CD4-positive, alpha-beta memory T cell (primary cell): ENCODE measurements at regions not wholly inside any gene's neighbourhood (a gene's known extent, or its start where the extent isn't known, plus 50 kb on each side); places are given as distances from the start of the nearest gene placed in this dataset.

ENCODE experiments used
- CTCF ChIA-PET: fragments of 350-600 bp; sonication (Branson Sonifier 250); formaldehyde crosslinking; loops from one replicate; lab custom pipeline; 2021; ENCODE audit warnings: inconsistent platforms; ENCODE audit not compliant: partially characterized antibody; lab: Charles Lee
- POLR2A ChIA-PET: fragments of 350-600 bp; sonication (Branson Sonifier 250); formaldehyde crosslinking; loops from one replicate; lab custom pipeline; 2021; ENCODE audit not compliant: partially characterized antibody; lab: Charles Lee
- DNase-seq, 5 donors: peaks; one replicate each; pipeline versions ENCODE4 v3.0.0 to v3.0.0-alpha.2; 2020 to 2022; ENCODE audit warnings: mixed read lengths in 1 of 5
- H3K27ac ChIP-seq: one replicate; pipeline ENCODE4 v1.7.0; 2013; ENCODE audit warnings: low read depth, low read length
- H3K27me3 ChIP-seq: 2 replicates; pipeline ENCODE4 v1.7.0; 2013; ENCODE audit warnings: mild to moderate bottlenecking, low read length, moderate library complexity; ENCODE audit not compliant: insufficient read depth
- H3K36me3 ChIP-seq: 2 replicates; pipeline ENCODE4 v1.7.0; 2013; ENCODE audit warnings: mild to moderate bottlenecking, low read length, moderate library complexity; ENCODE audit not compliant: insufficient read depth
- H3K4me1 ChIP-seq: 2 replicates; pipeline ENCODE4 v1.7.0; 2013; ENCODE audit warnings: mild to moderate bottlenecking, low read length, moderate library complexity; ENCODE audit not compliant: insufficient read depth
- H3K4me3 ChIP-seq, 2 donors: one replicate each; pipeline ENCODE4 v1.7.0; 2013; ENCODE audit warnings: low read length in 2 of 2, mild to moderate bottlenecking in 1 of 2
- H3K9me3 ChIP-seq, 2 donors: one replicate each; pipeline ENCODE4 v1.7.0; 2013; ENCODE audit warnings: low read length in 2 of 2, control low read depth in 1 of 2; ENCODE audit not compliant: control insufficient read depth in 1 of 2
- H3K27ac Mint-ChIP-seq, 7 donors: one replicate each; pipeline ENCODE4 v1.8.0; 2020 to 2021; ENCODE audit warnings: mixed read lengths in 7 of 7, mild to moderate bottlenecking in 6 of 7, inconsistent platforms in 3 of 7, moderate library complexity in 3 of 7
- H3K27me3 Mint-ChIP-seq, 2 donors: one replicate each; pipeline ENCODE4 v1.8.0; 2020 to 2021; ENCODE audit warnings: mixed read lengths in 2 of 2
- H3K36me3 Mint-ChIP-seq, 2 donors: one replicate each; pipeline ENCODE4 v1.8.0; 2020 to 2021; ENCODE audit warnings: mixed read lengths in 2 of 2, inconsistent platforms in 1 of 2, mild to moderate bottlenecking in 1 of 2
- H3K4me1 Mint-ChIP-seq, 4 donors: one replicate each; pipeline ENCODE4 v1.8.0; 2020 to 2021; ENCODE audit warnings: mixed read lengths in 4 of 4, mild to moderate bottlenecking in 1 of 4
- H3K4me3 Mint-ChIP-seq, 8 donors: one replicate each; pipeline ENCODE4 v1.8.0; 2020 to 2021; ENCODE audit warnings: mixed read lengths in 8 of 8, mild to moderate bottlenecking in 7 of 8, moderate library complexity in 6 of 8, inconsistent platforms in 3 of 8
- H3K9me3 Mint-ChIP-seq, 8 donors: one replicate each; pipeline ENCODE4 v1.8.0; 2020 to 2021; ENCODE audit warnings: mixed read lengths in 8 of 8, mild to moderate bottlenecking in 5 of 8, inconsistent platforms in 3 of 8, moderate library complexity in 1 of 8
- intact Hi-C: fragments of 100-400 bp; cut with micrococcal nuclease; formaldehyde crosslinking; loops from one replicate; pipeline ENCODE4 v1.15.1; 2023

DNA sequence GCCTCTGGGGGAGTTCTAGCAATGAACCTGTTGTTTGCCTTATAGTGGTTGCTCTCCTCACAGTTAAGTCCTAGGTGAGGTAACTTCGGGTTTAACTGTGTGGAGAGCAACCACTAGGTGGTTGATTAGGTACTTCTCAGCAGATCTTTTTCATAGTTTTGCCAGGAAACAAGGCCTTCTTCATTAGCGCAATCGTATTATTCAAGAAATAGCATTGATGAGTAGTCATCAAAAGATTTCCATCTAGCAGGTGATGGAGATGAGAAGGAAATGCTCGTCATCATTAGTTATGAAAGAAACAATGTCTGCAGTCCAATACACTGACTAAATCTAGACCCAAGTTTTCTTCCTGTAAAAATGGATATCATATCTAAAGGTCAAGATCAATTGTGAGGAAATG lies 923.3 kb downstream of the AACS start:
- intact Hi-C loops: no loop called here
- Mint-ChIP-seq H3K4me3 (no peak overlapping the region), H3K36me3 (no peaks in the 10 kb centered on the region), H3K27me3 (peaks cover 4 to 10% of the 10 kb centered on the region in 2 donors), H3K27ac (no peak overlapping the region), H3K4me1 (peaks cover 0 to 1% (median under 1%) of the 10 kb centered on the region in 4 donors), H3K9me3 (peaks cover 0 to 7% (median 0%) of the 10 kb centered on the region in 8 donors)
- Histone ChIP-seq H3K27me3 (no peaks in the 10 kb centered on the region), H3K27ac (no peak overlapping the region), H3K36me3 (no peaks in the 10 kb centered on the region), H3K9me3 (no peaks in the 10 kb centered on the region), H3K4me3 (no peak overlapping the region), H3K4me1 (no peaks in the 10 kb centered on the region)
- POLR2A ChIA-PET: no interaction called here
- CTCF ChIA-PET: no interaction called here
- no peak for DNase-seq

DNA sequence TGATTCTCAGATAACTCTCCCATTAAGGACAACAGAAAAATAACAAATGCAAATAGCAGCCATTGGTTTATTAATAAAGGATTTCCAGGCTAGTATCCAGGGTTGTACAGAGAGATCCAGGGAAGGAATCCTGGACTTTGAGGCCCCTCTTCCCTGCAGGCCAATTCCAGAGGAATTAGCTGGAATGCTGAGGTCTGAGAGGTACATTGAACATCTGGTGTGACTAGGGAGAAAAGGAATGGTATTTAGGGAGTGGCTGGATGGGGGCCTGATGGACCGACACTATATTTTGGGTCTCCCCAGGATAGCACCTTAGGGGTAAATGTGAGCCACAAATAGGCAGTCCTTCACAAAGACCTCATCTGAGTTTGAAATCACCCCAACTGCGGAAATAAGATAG lies 924.5 kb downstream of the AACS start:
- Mint-ChIP-seq H3K27me3 (peaks cover 4 to 10% of the 10 kb centered on the region in 2 donors), H3K9me3 (peaks cover 0 to 7% (median 2%) of the 10 kb centered on the region in 8 donors), H3K27ac (no peak overlapping the region), H3K4me1 (peaks cover 0 to 1% (median 0%) of the 10 kb centered on the region in 4 donors), H3K36me3 (no peaks in the 10 kb centered on the region), H3K4me3 (no peak overlapping the region)
- Histone ChIP-seq H3K36me3 (no peaks in the 10 kb centered on the region), H3K9me3 (no peaks in the 10 kb centered on the region), H3K4me3 (no peak overlapping the region), H3K4me1 (no peaks in the 10 kb centered on the region), H3K27me3 (no peaks in the 10 kb centered on the region), H3K27ac (no peak overlapping the region)
- ChIA-PET CTCF (no interaction called here), POLR2A (no interaction called here)
- intact Hi-C loops: no loop called here
- no peak for DNase-seq

DNA sequence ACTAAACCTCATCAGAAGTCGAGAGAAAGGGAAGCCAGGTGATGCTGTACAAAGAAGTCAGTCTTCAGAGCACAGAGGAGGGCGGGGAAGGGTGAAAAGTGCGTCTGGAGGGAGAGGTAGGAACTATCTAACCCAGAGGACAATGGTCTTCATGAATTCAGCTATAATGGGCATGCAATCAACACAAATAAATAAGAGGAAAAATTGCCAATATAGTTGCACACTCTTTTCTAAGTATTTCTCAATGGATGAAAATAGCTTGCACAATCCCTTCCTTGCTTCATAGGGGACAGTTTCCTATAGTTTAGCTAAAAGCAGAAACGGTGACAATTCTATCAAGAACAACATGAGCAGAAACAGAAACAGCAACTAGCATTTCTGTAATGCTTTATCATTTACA lies 931.2 kb downstream of the AACS start:
- no peaks in the 10 kb centered on the region for H3K36me3 Mint-ChIP-seq
- POLR2A ChIA-PET: no interaction called here
- no peak overlapping the region for H3K27ac Mint-ChIP-seq
- Histone ChIP-seq H3K27me3 (no peaks in the 10 kb centered on the region), H3K27ac (no peak overlapping the region), H3K9me3 (no peaks in the 10 kb centered on the region), H3K4me3 (no peak overlapping the region), H3K4me1 (no peaks in the 10 kb centered on the region), H3K36me3 (no peaks in the 10 kb centered on the region)
- H3K9me3 Mint-ChIP-seq: peaks cover 0 to 5% (median 2%) of the 10 kb centered on the region in 8 donors
- DNase-seq: no peak
- intact Hi-C loops: no loop called here
- H3K27me3 Mint-ChIP-seq: no peaks in the 10 kb centered on the region
- H3K4me1 Mint-ChIP-seq: no peaks in the 10 kb centered on the region
- no peak overlapping the region for H3K4me3 Mint-ChIP-seq
- CTCF ChIA-PET: interaction anchor here (0.9 kb wide), 1 partner anchor 10 kb away, joined by 3 read pairs; no protein-coding TSS in a partner anchor

DNA sequence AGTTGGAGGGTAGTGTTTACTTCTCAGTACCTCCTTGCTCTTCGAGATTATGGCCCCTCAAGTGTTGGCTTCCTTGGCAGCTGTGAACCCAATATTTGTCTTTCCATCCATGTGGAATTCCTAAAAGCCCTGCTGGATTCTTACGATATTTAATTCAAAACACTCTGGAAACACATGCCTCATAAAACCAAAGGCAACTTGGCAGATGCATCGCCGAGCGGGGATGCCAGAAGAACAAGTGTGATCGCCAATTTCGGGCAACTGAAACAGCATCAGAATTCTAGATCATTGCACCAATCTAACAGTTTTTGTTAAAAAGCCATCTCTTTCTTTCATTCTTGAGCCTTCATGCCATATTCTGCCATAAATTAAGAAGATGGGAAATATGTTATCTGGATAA lies 934.4 kb downstream of the AACS start:
- no peak overlapping the region for H3K27ac Mint-ChIP-seq
- Histone ChIP-seq H3K36me3 (no peaks in the 10 kb centered on the region), H3K9me3 (no peaks in the 10 kb centered on the region), H3K27me3 (no peaks in the 10 kb centered on the region), H3K27ac (no peak overlapping the region), H3K4me1 (no peaks in the 10 kb centered on the region), H3K4me3 (no peak overlapping the region)
- CTCF ChIA-PET: no interaction called here
- no peak overlapping the region for H3K4me3 Mint-ChIP-seq
- no peaks in the 10 kb centered on the region for H3K36me3 Mint-ChIP-seq
- POLR2A ChIA-PET: no interaction called here
- peaks cover 4 to 16% (median 11%) of the 10 kb centered on the region in 8 donors for H3K9me3 Mint-ChIP-seq
- no peaks in the 10 kb centered on the region for H3K27me3 Mint-ChIP-seq
- DNase-seq: no peak
- H3K4me1 Mint-ChIP-seq: no peaks in the 10 kb centered on the region
- intact Hi-C loops: no loop called here

DNA sequence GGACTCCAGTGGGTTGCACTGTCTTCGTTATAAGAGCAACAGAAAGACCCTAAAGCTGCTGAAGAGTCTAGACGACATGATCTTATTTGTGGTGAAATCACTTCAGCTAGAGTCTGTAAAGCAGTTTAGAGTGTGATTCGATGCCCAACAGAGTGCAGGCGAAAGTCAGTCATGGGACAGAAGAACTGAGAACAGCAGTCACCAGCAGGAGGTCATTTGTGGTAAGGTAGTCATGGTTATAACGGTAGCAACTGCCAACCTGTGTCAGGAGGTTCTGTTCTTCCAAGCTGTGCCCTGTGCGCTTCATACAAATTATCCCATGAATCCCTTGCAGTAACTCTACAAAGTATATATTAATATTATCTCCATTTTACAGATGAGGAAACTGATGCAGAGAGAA lies 954.1 kb downstream of the AACS start:
- intact Hi-C loops: no loop called here

DNA sequence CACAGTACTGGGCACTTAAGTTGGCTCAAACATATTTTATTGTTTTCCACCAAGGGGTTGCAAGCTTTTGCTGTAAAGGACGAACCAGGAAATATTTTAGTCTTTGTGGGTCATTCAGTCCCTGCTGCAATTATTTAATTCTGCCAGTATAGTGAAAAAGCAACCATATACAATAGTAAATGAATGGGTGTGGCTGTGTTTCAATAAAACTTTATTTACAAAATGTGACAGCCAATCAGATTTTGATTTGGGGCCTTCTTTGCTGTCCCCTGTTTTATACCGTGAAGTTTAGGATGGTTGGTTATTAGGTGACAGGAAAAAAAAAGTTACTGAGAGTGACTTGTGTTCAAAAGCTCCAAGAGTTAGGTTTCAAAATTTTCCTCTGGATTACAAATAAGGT lies 956.4 kb downstream of the AACS start:
- no peaks in the 10 kb centered on the region for H3K36me3 Mint-ChIP-seq
- H3K4me3 Mint-ChIP-seq: no peak overlapping the region
- intact Hi-C loops: no loop called here
- ChIA-PET CTCF (no interaction called here), POLR2A (no interaction called here)
- H3K36me3 ChIP-seq: no peaks in the 10 kb centered on the region
- DNase-seq: no peak
- H3K27me3 Mint-ChIP-seq: no peaks in the 10 kb centered on the region
- no peak overlapping the region for H3K4me3 ChIP-seq
- peaks cover 0 to 11% (median 7%) of the 10 kb centered on the region in 8 donors for H3K9me3 Mint-ChIP-seq
- no peak overlapping the region for H3K27ac ChIP-seq
- H3K4me1 Mint-ChIP-seq: no peaks in the 10 kb centered on the region
- no peaks in the 10 kb centered on the region for H3K9me3 ChIP-seq
- H3K27ac Mint-ChIP-seq: no peak overlapping the region
- no peaks in the 10 kb centered on the region for H3K27me3 ChIP-seq
- no peaks in the 10 kb centered on the region for H3K4me1 ChIP-seq

More for the DNA sequence above, 954.1 kb downstream of the AACS start:
- Histone ChIP-seq H3K4me3 (no peak overlapping the region), H3K36me3 (no peaks in the 10 kb centered on the region), H3K9me3 (no peaks in the 10 kb centered on the region), H3K27me3 (no peaks in the 10 kb centered on the region), H3K4me1 (no peaks in the 10 kb centered on the region), H3K27ac (no peak overlapping the region)
- H3K36me3 Mint-ChIP-seq: no peaks in the 10 kb centered on the region
- H3K4me3 Mint-ChIP-seq: no peak overlapping the region
- no peaks in the 10 kb centered on the region for H3K27me3 Mint-ChIP-seq
- DNase-seq: no peak
- POLR2A ChIA-PET: no interaction called here
- CTCF ChIA-PET: no interaction called here
- peaks cover 0 to 11% (median 8%) of the 10 kb centered on the region in 8 donors for H3K9me3 Mint-ChIP-seq
- no peak overlapping the region for H3K27ac Mint-ChIP-seq
- H3K4me1 Mint-ChIP-seq: no peaks in the 10 kb centered on the region

DNA sequence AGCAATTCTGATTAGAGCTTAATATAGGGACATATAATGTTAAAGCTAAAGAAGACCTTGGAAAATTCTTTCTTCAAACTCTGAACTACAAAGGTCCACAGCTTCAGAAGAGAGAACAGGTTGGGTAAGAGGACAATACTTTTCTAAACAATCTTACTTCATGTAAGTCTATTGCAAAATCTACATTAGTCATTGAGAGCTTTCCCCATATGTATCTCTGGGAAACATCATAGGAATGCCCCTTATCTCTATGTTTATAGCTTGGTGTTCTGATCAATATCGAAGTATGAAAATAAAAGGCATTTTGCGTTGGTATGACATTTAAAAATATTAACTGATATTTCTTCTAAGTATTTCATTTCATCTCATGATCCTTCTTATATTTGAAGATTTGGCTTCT lies 962.6 kb downstream of the AACS start:
- H3K27ac Mint-ChIP-seq: no peak overlapping the region
- H3K4me3 Mint-ChIP-seq: no peak overlapping the region
- intact Hi-C loops: no loop called here
- POLR2A ChIA-PET: no interaction called here
- no peaks in the 10 kb centered on the region for H3K27me3 Mint-ChIP-seq
- no peak overlapping the region for H3K4me3 ChIP-seq
- no peak overlapping the region for H3K27ac ChIP-seq
- no peaks in the 10 kb centered on the region for H3K27me3 ChIP-seq
- peaks cover 0 to 7% (median under 1%) of the 10 kb centered on the region in 8 donors for H3K9me3 Mint-ChIP-seq
- H3K4me1 Mint-ChIP-seq: no peaks in the 10 kb centered on the region
- H3K36me3 Mint-ChIP-seq: no peaks in the 10 kb centered on the region
- H3K36me3 ChIP-seq: no peaks in the 10 kb centered on the region
- H3K9me3 ChIP-seq: no peaks in the 10 kb centered on the region
- CTCF ChIA-PET: no interaction called here
- H3K4me1 ChIP-seq: no peaks in the 10 kb centered on the region
- DNase-seq: no peak

DNA sequence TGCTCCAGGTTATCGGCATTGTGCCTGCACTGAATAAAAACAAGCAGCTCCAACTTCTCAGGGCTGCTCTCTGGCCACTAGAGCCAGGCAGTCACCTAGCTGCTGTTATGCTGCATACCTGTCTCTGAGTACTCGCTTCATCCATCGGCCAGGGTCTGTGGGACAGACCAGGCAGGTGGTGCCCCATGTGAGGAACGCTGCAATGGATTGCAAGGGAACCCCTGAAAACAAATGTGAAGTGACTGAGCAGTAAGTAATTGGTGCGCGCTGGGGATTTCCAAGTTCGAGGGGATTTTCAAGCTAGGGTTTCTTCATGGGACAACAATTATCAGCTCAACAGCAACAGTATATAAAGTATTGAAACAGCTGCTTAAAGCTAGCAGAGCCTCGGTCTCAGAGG lies 965.3 kb downstream of the AACS start:
- Mint-ChIP-seq H3K4me1 (no peaks in the 10 kb centered on the region), H3K36me3 (no peaks in the 10 kb centered on the region)
- CTCF ChIA-PET: no interaction called here

More for the DNA sequence above, 965.3 kb downstream of the AACS start:
- no peaks in the 10 kb centered on the region for H3K27me3 ChIP-seq
- peaks cover 0 to 4% (median 0%) of the 10 kb centered on the region in 8 donors for H3K9me3 Mint-ChIP-seq
- H3K4me1 ChIP-seq: no peaks in the 10 kb centered on the region
- no peak overlapping the region for H3K27ac ChIP-seq
- H3K4me3 Mint-ChIP-seq: no peak overlapping the region
- intact Hi-C loops: no loop called here
- H3K36me3 ChIP-seq: no peaks in the 10 kb centered on the region
- POLR2A ChIA-PET: no interaction called here
- H3K9me3 ChIP-seq: no peaks in the 10 kb centered on the region
- H3K27me3 Mint-ChIP-seq: no peaks in the 10 kb centered on the region
- no peak for DNase-seq
- H3K4me3 ChIP-seq: no peak overlapping the region
- no peak overlapping the region for H3K27ac Mint-ChIP-seq
